ENCODE measurements at regions not wholly inside any gene's neighbourhood (a gene's known extent, or its start where the extent isn't known, plus 50 kb on each side); places are given as distances from the start of the nearest gene placed in this dataset.

DNA sequence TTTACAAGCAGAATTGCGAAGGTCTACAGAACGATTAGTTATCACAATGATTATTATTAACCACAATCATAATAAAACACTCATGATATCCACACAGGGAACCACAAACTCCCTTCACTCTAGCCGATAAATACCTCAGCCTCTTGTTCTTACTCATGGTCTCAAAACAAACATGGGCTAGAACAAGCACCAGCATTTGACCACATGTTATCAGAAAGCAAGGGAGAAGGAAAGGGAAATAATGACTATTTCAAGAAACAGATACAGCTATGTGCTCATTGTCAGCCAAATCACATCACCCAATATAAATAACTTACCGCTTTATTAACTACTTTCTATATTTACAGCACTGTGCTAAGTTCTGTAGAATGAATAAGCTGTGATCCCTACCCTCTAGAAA, 663.2 kb upstream of the HTR2C start:
- no peaks in the 10 kb centered on the region for H3K4me1 ChIP-seq (replicated peaks)
- no peaks in the 10 kb centered on the region for H3K9me3 ChIP-seq
- 64% methylated on average over 4 of the region's 4 CpGs for WGBS

GRCh38 chrX:113919387-113919786, 664.5 kb upstream of the HTR2C start:
- no peak for DNase-seq (ENCODE audit: low spot score)
- intact Hi-C loops (cut with DNase I) = no loop called here
- WGBS = 80% methylated on average over 4 of the region's 4 CpGs
- no peak for TF ChIP-seq CTCF (IDR thresholded peaks at IDR 0.05)
- no peak for TF ChIP-seq POLR2A (IDR thresholded peaks at IDR 0.05)
- TF ChIP-seq POLR2AphosphoS5 (IDR thresholded peaks at IDR 0.05) = no peak
- Histone ChIP-seq H3K9me3 (no peaks in the 10 kb centered on the region), H3K27me3 (replicated peaks; ENCODE audit: insufficient read depth) (no peaks in the 10 kb centered on the region), H3K27ac (no peak overlapping the region), H3K36me3 (no peaks in the 10 kb centered on the region), H3K4me3 (no peak overlapping the region), H3K4me1 (replicated peaks) (no peaks in the 10 kb centered on the region)

More for the DNA sequence above, 663.2 kb upstream of the HTR2C start:
- no peaks in the 10 kb centered on the region for H3K27me3 ChIP-seq (replicated peaks; ENCODE audit: insufficient read depth)
- no peak for TF ChIP-seq POLR2A (IDR thresholded peaks at IDR 0.05)
- TF ChIP-seq POLR2AphosphoS5 (IDR thresholded peaks at IDR 0.05) = no peak
- TF ChIP-seq CTCF (IDR thresholded peaks at IDR 0.05) = no peak
- DNase-seq (ENCODE audit: low spot score) = no peak
- no peaks in the 10 kb centered on the region for H3K36me3 ChIP-seq
- no peak overlapping the region for H3K4me3 ChIP-seq
- intact Hi-C loops (cut with DNase I) = no loop called here
- H3K27ac ChIP-seq = no peak overlapping the region

DNA sequence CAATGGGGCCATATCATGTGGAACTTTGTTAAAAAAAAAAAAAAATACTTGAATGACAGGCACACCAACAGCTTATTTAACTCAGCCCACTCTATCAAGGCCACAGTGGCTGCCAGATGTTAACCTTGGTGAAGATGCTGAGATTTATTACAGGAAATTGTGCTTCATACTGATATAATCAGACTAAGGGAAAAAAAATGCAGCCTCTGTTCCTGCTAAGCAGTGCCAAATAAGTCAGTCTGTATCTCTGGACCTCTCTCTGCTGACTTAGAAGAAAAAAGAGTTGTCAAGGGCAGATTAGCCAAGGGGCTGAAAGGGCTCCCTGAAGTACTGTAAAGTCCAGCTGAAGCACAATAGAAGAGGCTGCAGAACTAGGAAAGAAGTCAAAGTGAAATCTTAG, 677.7 kb upstream of the HTR2C start:
- Histone ChIP-seq H3K27ac (no peak overlapping the region), H3K36me3 (no peaks in the 10 kb centered on the region), H3K27me3 (replicated peaks; ENCODE audit: insufficient read depth) (no peaks in the 10 kb centered on the region), H3K9me3 (no peaks in the 10 kb centered on the region), H3K4me3 (no peak overlapping the region), H3K4me1 (replicated peaks) (no peaks in the 10 kb centered on the region)
- TF ChIP-seq POLR2A (IDR thresholded peaks at IDR 0.05) = no peak
- DNase-seq (ENCODE audit: low spot score) = no peak
- intact Hi-C loops (cut with DNase I) = no loop called here

DNA sequence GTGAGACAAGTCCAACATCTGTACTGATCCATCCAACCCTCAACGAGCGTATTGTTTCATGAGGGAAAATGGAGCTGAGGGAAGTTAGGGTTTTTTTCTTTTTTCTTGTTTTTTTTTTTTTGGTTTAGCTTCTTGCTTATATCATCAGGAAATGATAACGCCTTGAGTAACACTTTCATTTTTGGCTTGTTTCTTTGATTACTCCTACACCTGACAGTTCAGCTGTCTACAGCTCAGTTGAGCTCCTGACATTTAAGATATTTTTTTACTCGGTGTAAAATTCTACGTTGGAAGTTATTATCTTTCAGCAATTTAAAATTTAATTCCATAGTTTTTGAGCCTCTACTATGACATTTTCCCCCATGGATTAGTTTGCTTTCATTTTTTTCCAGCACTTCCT, 691.0 kb upstream of the HTR2C start:
- intact Hi-C loops (cut with DNase I) = no loop called here
- no peaks in the 10 kb centered on the region for H3K4me1 ChIP-seq (replicated peaks)
- H3K27ac ChIP-seq = no peak overlapping the region
- no peaks in the 10 kb centered on the region for H3K27me3 ChIP-seq (replicated peaks; ENCODE audit: insufficient read depth)
- 92% methylated on average over 5 of the region's 5 CpGs for WGBS
- TF ChIP-seq CTCF (IDR thresholded peaks at IDR 0.05) = no peak
- TF ChIP-seq POLR2A (IDR thresholded peaks at IDR 0.05) = no peak
- no peak for TF ChIP-seq POLR2AphosphoS5 (IDR thresholded peaks at IDR 0.05)
- no peak overlapping the region for H3K4me3 ChIP-seq
- no peak for DNase-seq (ENCODE audit: low spot score)
- no peaks in the 10 kb centered on the region for H3K9me3 ChIP-seq
- no peaks in the 10 kb centered on the region for H3K36me3 ChIP-seq

GRCh38 chrX:113892401-113892800, 691.5 kb upstream of the HTR2C start:
- 80% methylated on average over 1 of the region's 1 CpG for WGBS
- Histone ChIP-seq H3K4me1 (replicated peaks) (no peaks in the 10 kb centered on the region), H3K27me3 (replicated peaks; ENCODE audit: insufficient read depth) (no peaks in the 10 kb centered on the region), H3K4me3 (no peak overlapping the region), H3K9me3 (no peaks in the 10 kb centered on the region), H3K27ac (no peak overlapping the region), H3K36me3 (no peaks in the 10 kb centered on the region)
- no peak for DNase-seq (ENCODE audit: low spot score)
- no peak for TF ChIP-seq POLR2A (IDR thresholded peaks at IDR 0.05)
- no peak for TF ChIP-seq POLR2AphosphoS5 (IDR thresholded peaks at IDR 0.05)
- no peak for TF ChIP-seq CTCF (IDR thresholded peaks at IDR 0.05)
- intact Hi-C loops (cut with DNase I) = no loop called here

All from prostate gland (tissue), 2 donors.